H1 (cell line): ENCODE measurements at regions not wholly inside any gene's neighbourhood (a gene's known extent, or its start where the extent isn't known, plus 50 kb on each side); places are given as distances from the start of the nearest gene placed in this dataset.

Experiments
- CTCF ChIA-PET: fragments of 300-600 bp; sonication (Branson Sonifier 250); formaldehyde crosslinking; loops from one replicate; lab custom pipeline; 2021; ENCODE audit not compliant: partially characterized antibody; lab: Charles Lee
- POLR2A ChIA-PET: fragments of 300-600 bp; sonication (Branson Sonifier 250); formaldehyde crosslinking; loops from one replicate; lab custom pipeline; 2021; ENCODE audit warnings: inconsistent platforms; ENCODE audit not compliant: partially characterized antibody; lab: Charles Lee
- DNase-seq, 2 experiments: peaks; one replicate each; pipeline versions ENCODE4 v3.0.0 to v3.0.0-alpha.2; 2010 to 2022; ENCODE audit warnings: low spot score in 2 of 2, low read depth in 1 of 2, mixed read lengths in 1 of 2
- FAIRE-seq: peaks from 2 replicates; lab custom pipeline; 2011; peaks lifted over from hg19 to GRCh38; lab: Jason Lieb, UNC
- H2AFZ ChIP-seq: 2 replicates; pipeline ENCODE4 v1.8.1; 2012; ENCODE audit warnings: low read length, inconsistent platforms
- H2AK5ac ChIP-seq: 2 replicates; pipeline ENCODE4 v1.6.1; 2013; ENCODE audit warnings: low read depth, low read length
- H2BK120ac ChIP-seq: replicated peaks from 2 replicates; pipeline ENCODE3; 2013; ENCODE audit warnings: low read depth, low read length, inconsistent platforms
- H2BK12ac ChIP-seq: 2 replicates; pipeline ENCODE4 v1.6.1; 2013; ENCODE audit warnings: low read depth, low read length
- H2BK15ac ChIP-seq: 2 replicates; pipeline ENCODE4 v1.6.1; 2013; ENCODE audit warnings: low read length
- H2BK20ac ChIP-seq: 2 replicates; pipeline ENCODE4 v1.6.1; 2013; ENCODE audit warnings: low read length
- H2BK5ac ChIP-seq: 2 replicates; pipeline ENCODE4 v1.6.1; 2013; ENCODE audit warnings: low read depth, low read length
- H3K14ac ChIP-seq: 2 replicates; pipeline ENCODE4 v1.6.1; 2013; ENCODE audit warnings: inconsistent platforms; ENCODE audit not compliant: insufficient read length
- H3K18ac ChIP-seq: 2 replicates; pipeline ENCODE4 v1.6.1; 2013; ENCODE audit warnings: low read length; ENCODE audit errors: extremely low read depth
- H3K23ac ChIP-seq: 2 replicates; pipeline ENCODE4 v1.6.1; 2013; ENCODE audit warnings: inconsistent platforms; ENCODE audit not compliant: insufficient read length
- H3K23me2 ChIP-seq: 2 replicates; pipeline ENCODE4 v1.6.1; 2013; ENCODE audit warnings: low read depth, low read length
- H3K27ac ChIP-seq: 2 replicates; pipeline ENCODE4 v1.6.1; 2011; ENCODE audit warnings: low read depth, low read length, inconsistent platforms
- H3K27me3 ChIP-seq, 4 experiments: replicated peaks in 1 of 4; 1 replicate in 1 of 4; 2 replicates in 3 of 4; pipeline versions ENCODE4 v1.6.1 to v1.8.1; 2011 to 2013; ENCODE audit warnings: low read length in 3 of 4, mild to moderate bottlenecking in 3 of 4, inconsistent platforms in 2 of 4, mixed read lengths in 2 of 4, moderate library complexity in 1 of 4; ENCODE audit not compliant: control insufficient read depth in 3 of 4, insufficient read depth in 3 of 4; ENCODE audit errors: extremely low read depth in 1 of 4
- H3K36me3 ChIP-seq, 4 experiments: 2 replicates each; pipeline versions ENCODE4 v1.6.1 to v1.8.1; 2011 to 2013; ENCODE audit warnings: mild to moderate bottlenecking in 4 of 4, low read length in 3 of 4, moderate library complexity in 2 of 4, control low read depth in 1 of 4, inconsistent platforms in 1 of 4; ENCODE audit not compliant: insufficient read depth in 4 of 4, control insufficient read depth in 2 of 4
- H3K4ac ChIP-seq: replicated peaks from 2 replicates; pipeline ENCODE3; 2013; ENCODE audit warnings: low read length, low read depth, mixed read lengths, inconsistent platforms; ENCODE audit not compliant: insufficient read length
- H3K4me1 ChIP-seq, 4 experiments: replicated peaks in 1 of 4; 1 replicate in 1 of 4; 2 replicates in 3 of 4; pipeline versions ENCODE4 v1.6.1 to v1.8.1; 2011 to 2013; ENCODE audit warnings: low read length in 3 of 4, inconsistent platforms in 2 of 4, mixed read lengths in 1 of 4; ENCODE audit not compliant: insufficient read depth in 4 of 4, control insufficient read depth in 3 of 4
- H3K4me2 ChIP-seq, 2 experiments: 2 replicates each; pipeline versions ENCODE4 v1.6.1 to v1.8.1; 2011 to 2013; ENCODE audit warnings: low read depth in 2 of 2, low read length in 2 of 2, control low read depth in 1 of 2, inconsistent platforms in 1 of 2, mild to moderate bottlenecking in 1 of 2; ENCODE audit not compliant: insufficient read depth in 1 of 2
- H3K4me3 ChIP-seq, 4 experiments: fragments of 200-600, 300-600 bp in 1 of 4; sonication (generic), shearing (Covaris generic), sonication (Bioruptor Twin) in 1 of 4; 2 replicates each; pipeline versions ENCODE4 v1.5.1 to v1.8.1; 2011 to 2016; ENCODE audit warnings: low read length in 4 of 4, low read depth in 3 of 4, control low read depth in 2 of 4, inconsistent platforms in 2 of 4, mild to moderate bottlenecking in 2 of 4, mixed read lengths in 1 of 4, moderate library complexity in 1 of 4; ENCODE audit not compliant: insufficient read depth in 2 of 4; ENCODE audit errors: extremely low read depth in 1 of 4
- H3K56ac ChIP-seq: replicated peaks from 2 replicates; pipeline ENCODE3; 2013; ENCODE audit warnings: low read depth, mild to moderate bottlenecking, mixed read lengths, low read length, inconsistent platforms; ENCODE audit not compliant: insufficient read length
- H3K79me1 ChIP-seq: 2 replicates; pipeline ENCODE4 v1.6.1; 2013; ENCODE audit warnings: low read depth, low read length, control low read depth
- H3K79me2 ChIP-seq, 2 experiments: 2 replicates each; pipeline versions ENCODE4 v1.6.1 to v1.8.1; 2012 to 2013; ENCODE audit warnings: low read length in 2 of 2, mild to moderate bottlenecking in 2 of 2, inconsistent platforms in 1 of 2; ENCODE audit not compliant: insufficient read depth in 2 of 2, control insufficient read depth in 1 of 2
- H3K9ac ChIP-seq, 4 experiments: replicated peaks in 1 of 4; 1 replicate in 1 of 4; 2 replicates in 3 of 4; pipeline versions ENCODE4 v1.6.1 to v1.8.1; 2011 to 2013; ENCODE audit warnings: low read depth in 3 of 4, low read length in 3 of 4, control low read depth in 2 of 4, mild to moderate bottlenecking in 2 of 4, moderate library complexity in 2 of 4, inconsistent platforms in 1 of 4; ENCODE audit errors: extremely low read depth in 1 of 4
- H3K9me3 ChIP-seq, 2 experiments: 2 replicates each; pipeline versions ENCODE4 v1.6.1 to v1.8.1; 2012 to 2013; ENCODE audit warnings: mild to moderate bottlenecking in 2 of 2, moderate library complexity in 2 of 2, control low read depth in 1 of 2, inconsistent platforms in 1 of 2, low read depth in 1 of 2, low read length in 1 of 2, mixed read lengths in 1 of 2; ENCODE audit not compliant: insufficient read depth in 2 of 2
- H4K20me1 ChIP-seq, 2 experiments: replicated peaks in 1 of 2; 2 replicates each; pipeline versions ENCODE3 to v1.8.1; 2011 to 2013; ENCODE audit warnings: inconsistent platforms in 2 of 2, low read length in 2 of 2, mild to moderate bottlenecking in 1 of 2; ENCODE audit not compliant: insufficient read depth in 2 of 2, control insufficient read depth in 1 of 2
- H4K5ac ChIP-seq: 2 replicates; pipeline ENCODE4 v1.6.1; 2013; ENCODE audit warnings: low read length, low read depth, mixed read lengths, inconsistent platforms; ENCODE audit not compliant: insufficient read length
- H4K8ac ChIP-seq: 2 replicates; pipeline ENCODE4 v1.8.0; 2013; ENCODE audit warnings: mild to moderate bottlenecking, moderate library complexity, low read length, inconsistent platforms; ENCODE audit not compliant: insufficient read depth; ENCODE audit errors: extremely low read depth
- H4K91ac ChIP-seq: replicated peaks from 2 replicates; pipeline ENCODE3; 2013; ENCODE audit warnings: low read length, mixed read lengths, inconsistent platforms; ENCODE audit not compliant: insufficient read length
- BCL11A ChIP-seq, 2 experiments: IDR thresholded peaks; one replicate each; pipeline ENCODE4 v1.6.1; 2011; ENCODE audit warnings: low read depth in 2 of 2, low read length in 2 of 2, mild to moderate bottlenecking in 2 of 2
- CTCF ChIP-seq, 3 experiments: IDR thresholded peaks; 1 replicate in 2 of 3; 2 replicates in 1 of 3; pipeline versions ENCODE4 v1.5.1 to v1.6.1; 2011; ENCODE audit warnings: low read length in 3 of 3, mild to moderate bottlenecking in 3 of 3, inconsistent platforms in 2 of 3, low read depth in 1 of 3, moderate library complexity in 1 of 3; ENCODE audit not compliant: insufficient read depth in 1 of 3; ENCODE audit errors: control extremely low read depth in 1 of 3
- E2F6 ChIP-seq: IDR thresholded peaks from 2 replicates; pipeline ENCODE4 v1.6.1; 2012; ENCODE audit warnings: inconsistent platforms
- EGR1 ChIP-seq: IDR thresholded peaks from 2 replicates; pipeline ENCODE4 v1.6.1; 2011; ENCODE audit warnings: low read depth, low read length, borderline replicate concordance
- HDAC6 ChIP-seq: IDR thresholded peaks from one replicate; pipeline ENCODE4 v1.7.1; 2012; ENCODE audit warnings: low read depth, mild to moderate bottlenecking, inconsistent platforms, low read length, moderate library complexity
- JUND ChIP-seq: IDR thresholded peaks from 2 replicates; pipeline ENCODE4 v1.6.1; 2011; ENCODE audit warnings: mild to moderate bottlenecking, improper control_type of control experiment, low read length
- KDM1A ChIP-seq: fragments of 200-600, 300-600 bp; sonication (generic); IDR thresholded peaks from 2 replicates; pipeline ENCODE4 v1.7.1; 2016; ENCODE audit warnings: mild to moderate bottlenecking, low read length, borderline replicate concordance
- KDM4A ChIP-seq: IDR thresholded peaks from one replicate; pipeline ENCODE4 v1.7.1; 2012; ENCODE audit warnings: low read depth, mild to moderate bottlenecking, moderate library complexity, low read length, inconsistent platforms; ENCODE audit not compliant: severe bottlenecking
- RAD21 ChIP-seq, 2 experiments: IDR thresholded peaks in 1 of 2; conservative IDR thresholded peaks in 1 of 2; 2 replicates each; pipeline ENCODE4 v1.6.1; 2011; ENCODE audit warnings: low read depth in 2 of 2, low read length in 2 of 2, improper control_type of control experiment in 1 of 2, inconsistent platforms in 1 of 2, mild to moderate bottlenecking in 1 of 2, moderate library complexity in 1 of 2
- RFX5 ChIP-seq: IDR thresholded peaks from 2 replicates; pipeline ENCODE4 v1.6.1; 2011; ENCODE audit warnings: low read depth, low read length, improper control_type of control experiment, borderline replicate concordance
- SP4 ChIP-seq: IDR thresholded peaks from 2 replicates; pipeline ENCODE4 v1.6.1; 2012; ENCODE audit warnings: low read length, inconsistent platforms
- WGBS, 2 experiments: shearing (Covaris generic) in 1 of 2; methylation state at CpG; one replicate each; pipeline versions ENCODE4 v1.1.6 to v1.1.7; 2013 to 2015; ENCODE audit warnings: low lambda C conversion rate in 2 of 2, mixed read lengths in 2 of 2, inconsistent platforms in 1 of 2, low coverage in 1 of 2, missing lambda C conversion rate in 1 of 2; ENCODE audit not compliant: insufficient replicate concordance in 2 of 2, insufficient coverage in 1 of 2, insufficient read length in 1 of 2; ENCODE audit errors: extremely low coverage in 1 of 2, missing lambda C conversion rate in 1 of 2; 5-methylcytosine and 5-hydroxymethylcytosine counted together

- no peak overlapping the region for H3K4me3 ChIP-seq
- H3K9ac ChIP-seq = no peak overlapping the region
- no peak overlapping the region for H3K56ac ChIP-seq
- H2BK120ac ChIP-seq = no peak overlapping the region
- H2BK20ac ChIP-seq = no peak overlapping the region
- 35% methylated on average over 1 of the region's 1 CpG; no CpG with 5 or more reads in 1 of the 2 experiments for WGBS, 2 experiments
- peak overlapping the region; percentile 52; the same call in 1 of the 2 replicates for H2AFZ ChIP-seq
- no peak overlapping the region for H3K4ac ChIP-seq
- H2BK15ac ChIP-seq = no peak overlapping the region
- no peaks in the 10 kb centered on the region for H3K9me3 ChIP-seq
- no peaks in the 10 kb centered on the region for H3K79me1 ChIP-seq
- no peak overlapping the region for H2AK5ac ChIP-seq
- no peaks in the 10 kb centered on the region for H3K23me2 ChIP-seq
- no peak overlapping the region for H4K91ac ChIP-seq
- no peaks in the 10 kb centered on the region for H3K27me3 ChIP-seq
- no peaks in the 10 kb centered on the region for H3K36me3 ChIP-seq
- no peaks in the 10 kb centered on the region for H3K79me2 ChIP-seq
- no peak overlapping the region for H3K27ac ChIP-seq
- no peak overlapping the region for H2BK5ac ChIP-seq
- peak; percentile 9 to 69 for DNase-seq
- H3K23ac ChIP-seq = no peak overlapping the region
- FAIRE-seq = peak; percentile 13
- no peak overlapping the region for H4K8ac ChIP-seq
- no peak overlapping the region for H2BK12ac ChIP-seq
- H4K20me1 ChIP-seq = no peaks in the 10 kb centered on the region
- H3K18ac ChIP-seq = no peak overlapping the region
- H4K5ac ChIP-seq = no peak overlapping the region
- ChIA-PET CTCF (interaction anchor here (0.6 to 1.9 kb wide), 14 partner anchors 9 to 1550 kb away, joined by 3 to 8 read pairs (median 3); no protein-coding TSS in a partner anchor), POLR2A (no interaction called here)
- no peak overlapping the region for H3K14ac ChIP-seq
- no peaks in the 10 kb centered on the region for H3K4me1 ChIP-seq
- no peak overlapping the region for H3K4me2 ChIP-seq
- TF ChIP-seq KDM1A (no peak), RFX5 (no peak), KDM4A (no peak), RAD21 (IDR thresholded peaks at IDR 0.05 in 1 of 2, conservative IDR thresholded peaks at IDR 0.05 in 1 of 2; ENCODE audit: low read depth in 2 of 2, low read length in 2 of 2) (peak; percentile 78 to 85), BCL11A (IDR thresholded peaks at IDR 0.05; ENCODE audit: low read depth in 2 of 2, low read length in 2 of 2) (no peak), CTCF (IDR thresholded peaks at IDR 0.05; ENCODE audit: control extremely low read depth in 1 of 3, insufficient read depth in 1 of 3, low read depth in 1 of 3, low read length in 3 of 3) (peak; percentile 71 to 88 (median 85)), JUND (no peak), HDAC6 (no peak), EGR1 (no peak), SP4 (no peak), E2F6 (no peak)
These were observed 136.7 kb upstream of the SPHKAP start for GRCh38 chr2:228318218-228318617.
